Inferior parietal cortex (tissue), 1 donor: ENCODE measurements at regions not wholly inside any gene's neighbourhood (a gene's known extent, or its start where the extent isn't known, plus 50 kb on each side); places are given as distances from the start of the nearest gene placed in this dataset.
"Not testable (repeated sequence)": the region's sequence is repeated elsewhere in the genome, so short reads cannot be mapped to it uniquely, and the experiment has no call there.

Experiments
- DNase-seq: peaks from one replicate; pipeline ENCODE4 v3.0.0-alpha.2; 2016; ENCODE audit errors: extremely low spot score

- no peak for DNase-seq
These were observed 87.9 kb upstream of the CNKSR3 start for GRCh38 chr6:154598399-154598798.

DNA sequence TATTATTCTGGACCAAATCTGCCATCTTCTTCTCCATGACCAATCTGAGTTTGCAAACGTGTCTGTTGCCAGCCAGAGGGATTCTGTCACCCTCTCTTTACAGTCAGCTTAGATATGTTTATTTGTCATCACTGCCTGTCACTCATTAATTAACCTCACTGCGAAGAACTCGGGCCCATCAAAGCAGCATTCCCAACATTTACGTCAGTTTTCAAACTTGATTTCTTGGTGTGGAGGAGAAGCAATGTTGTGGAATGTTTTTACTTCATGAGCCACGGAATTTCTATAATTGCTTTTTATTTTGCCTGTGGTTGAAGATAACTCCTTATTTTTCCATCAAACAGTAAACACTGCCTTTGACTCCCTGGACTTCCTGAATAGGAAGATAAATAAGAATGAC, 91.8 kb upstream of the CNKSR3 start:
- no peak for DNase-seq

- no peak for DNase-seq
These were observed 92.2 kb upstream of the CNKSR3 start for GRCh38 chr6:154602708-154603107.

DNA sequence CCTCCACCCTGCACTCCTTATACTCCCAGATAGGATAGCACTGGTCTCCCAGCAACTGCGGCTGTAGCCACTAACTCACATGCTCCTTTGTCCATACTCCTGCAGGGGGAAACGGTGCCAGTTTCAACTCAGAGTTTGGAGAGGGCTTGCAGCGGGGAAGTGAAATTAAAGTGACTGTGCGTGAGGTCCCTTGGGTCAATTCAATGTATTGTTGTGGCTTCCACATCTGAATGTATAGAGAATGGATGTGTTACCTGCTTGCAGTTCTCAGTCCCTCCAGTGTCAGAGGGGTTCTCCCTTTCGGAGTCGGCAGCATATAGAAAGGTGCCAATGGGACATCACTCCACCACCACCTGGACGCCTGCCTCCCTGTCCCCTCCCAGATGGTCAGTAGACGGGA, 93.6 kb upstream of the CNKSR3 start:
- DNase-seq = no peak

- DNase-seq = no peak
These were observed 94.8 kb upstream of the CNKSR3 start for GRCh38 chr6:154605178-154605881.

GRCh38 chr6:154605882-154606370, 95.4 kb upstream of the CNKSR3 start:
- no peak for DNase-seq

DNA sequence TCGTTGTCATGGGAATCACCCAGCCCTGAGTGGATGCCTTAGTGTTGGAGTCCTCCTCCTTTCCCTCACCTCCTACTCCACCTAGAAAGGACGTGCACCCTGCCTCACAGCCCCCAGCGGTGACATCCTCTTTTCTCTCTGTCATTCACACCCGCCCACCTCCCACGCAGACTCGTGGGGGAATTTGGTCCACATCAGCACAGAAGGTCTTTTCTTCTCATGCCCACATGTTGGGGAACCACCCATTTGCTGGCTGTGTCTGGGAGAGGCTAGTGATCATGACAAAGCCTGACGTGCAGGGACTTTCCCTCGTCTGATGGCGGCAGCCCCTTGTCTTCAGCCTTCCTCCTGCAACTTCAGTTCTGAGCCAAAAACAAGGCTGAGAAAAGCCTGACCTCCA, 96.0 kb upstream of the CNKSR3 start:
- DNase-seq = no peak

- no peak for DNase-seq
These were observed 96.4 kb upstream of the CNKSR3 start for GRCh38 chr6:154606860-154607259.

- DNase-seq = no peak
These were observed 100.8 kb upstream of the CNKSR3 start for GRCh38 chr6:154611241-154611640.

- no peak for DNase-seq
These were observed 101.4 kb upstream of the CNKSR3 start for GRCh38 chr6:154611847-154612246.

DNA sequence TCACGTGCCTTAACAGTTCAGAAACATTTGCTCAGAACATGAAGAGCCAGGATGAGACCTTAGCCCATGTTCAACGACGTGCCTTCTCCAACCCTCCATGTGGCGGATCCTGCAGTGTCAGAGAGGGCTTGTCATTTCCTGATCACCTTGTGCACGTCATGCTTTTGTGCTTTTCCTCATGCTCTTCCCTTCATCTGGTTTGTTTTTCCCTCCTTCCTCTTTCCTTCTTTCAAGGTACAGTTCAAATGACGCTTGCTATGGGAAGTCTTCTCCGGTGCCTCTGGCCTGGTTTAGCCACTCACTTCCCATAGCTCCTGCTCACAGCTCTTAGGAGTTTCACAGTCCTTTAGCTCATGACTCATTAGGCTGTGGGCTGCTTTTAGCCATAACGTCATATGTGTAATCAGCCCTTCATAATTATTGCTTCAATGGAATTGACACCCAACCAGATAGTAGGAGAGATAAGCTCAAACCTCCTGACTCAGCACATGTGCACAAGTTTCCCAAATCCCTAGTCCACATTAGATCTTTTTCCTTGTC, 102.7 kb upstream of the CNKSR3 start:
- DNase-seq = no peak

- DNase-seq = no peak
These were observed 103.6 kb upstream of the CNKSR3 start for GRCh38 chr6:154614101-154614500.

DNA sequence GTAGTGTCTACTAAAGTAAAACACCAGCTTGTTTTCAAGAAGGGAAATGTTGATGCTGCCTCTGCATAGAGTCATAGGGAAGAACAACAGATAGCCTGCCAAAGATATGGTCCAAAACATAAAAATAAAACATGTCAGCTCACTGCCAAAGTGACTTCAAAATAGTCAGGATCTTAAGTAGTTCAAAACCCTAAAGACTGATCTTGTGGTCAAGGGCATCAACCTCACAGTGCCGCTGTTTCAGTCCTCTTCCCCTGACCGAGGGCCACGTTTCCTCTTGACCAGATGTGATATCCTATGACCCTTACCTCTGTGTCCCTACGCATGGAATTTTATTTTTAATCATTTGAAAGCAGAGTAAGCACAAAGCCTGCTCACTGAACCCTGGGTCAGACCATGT, 104.2 kb upstream of the CNKSR3 start:
- no peak for DNase-seq

GRCh38 chr6:154615483-154616025, 105.1 kb upstream of the CNKSR3 start:
- DNase-seq = peak; percentile 49

- DNase-seq = no peak
These were observed 106.7 kb upstream of the CNKSR3 start for GRCh38 chr6:154617175-154617574.

DNA sequence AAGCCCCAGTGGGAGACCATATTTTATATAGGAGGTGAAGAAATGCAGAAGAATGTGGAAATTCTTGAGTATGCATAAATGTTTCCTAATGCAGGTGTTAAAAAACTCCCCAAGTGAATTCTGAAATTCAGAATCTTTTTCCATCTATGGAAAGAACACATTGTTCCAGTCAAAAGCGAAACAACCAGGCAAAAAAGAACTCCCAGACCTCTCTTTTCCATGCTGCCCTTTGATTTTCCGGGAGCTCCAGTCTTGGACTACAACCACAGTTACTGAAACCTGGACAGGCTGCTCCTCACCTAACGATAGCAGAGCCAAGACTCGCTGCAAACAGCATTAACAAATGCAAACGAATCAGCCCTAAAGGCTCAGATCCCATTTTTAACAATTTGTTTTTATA, 108.7 kb upstream of the CNKSR3 start:
- no peak for DNase-seq

DNA sequence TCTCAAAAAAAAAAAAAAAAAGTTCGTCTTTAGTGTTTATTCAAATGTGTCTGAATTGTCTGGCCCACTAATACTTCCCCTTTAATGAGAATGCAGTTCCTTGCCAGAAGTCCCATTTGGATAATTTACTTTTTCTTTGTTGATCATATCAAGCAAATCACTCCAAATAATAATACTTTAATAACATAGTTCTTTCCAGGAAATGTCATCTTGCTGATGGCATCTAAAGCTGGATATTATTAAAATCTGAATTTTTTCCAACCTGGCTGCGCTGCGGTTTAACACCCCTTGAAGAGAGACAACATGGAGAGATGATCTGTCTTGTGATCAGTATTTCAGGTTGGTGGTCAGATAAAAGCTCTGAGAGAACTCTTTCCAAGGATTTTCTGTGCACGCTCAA, 111.2 kb upstream of the CNKSR3 start:
- no peak for DNase-seq

DNA sequence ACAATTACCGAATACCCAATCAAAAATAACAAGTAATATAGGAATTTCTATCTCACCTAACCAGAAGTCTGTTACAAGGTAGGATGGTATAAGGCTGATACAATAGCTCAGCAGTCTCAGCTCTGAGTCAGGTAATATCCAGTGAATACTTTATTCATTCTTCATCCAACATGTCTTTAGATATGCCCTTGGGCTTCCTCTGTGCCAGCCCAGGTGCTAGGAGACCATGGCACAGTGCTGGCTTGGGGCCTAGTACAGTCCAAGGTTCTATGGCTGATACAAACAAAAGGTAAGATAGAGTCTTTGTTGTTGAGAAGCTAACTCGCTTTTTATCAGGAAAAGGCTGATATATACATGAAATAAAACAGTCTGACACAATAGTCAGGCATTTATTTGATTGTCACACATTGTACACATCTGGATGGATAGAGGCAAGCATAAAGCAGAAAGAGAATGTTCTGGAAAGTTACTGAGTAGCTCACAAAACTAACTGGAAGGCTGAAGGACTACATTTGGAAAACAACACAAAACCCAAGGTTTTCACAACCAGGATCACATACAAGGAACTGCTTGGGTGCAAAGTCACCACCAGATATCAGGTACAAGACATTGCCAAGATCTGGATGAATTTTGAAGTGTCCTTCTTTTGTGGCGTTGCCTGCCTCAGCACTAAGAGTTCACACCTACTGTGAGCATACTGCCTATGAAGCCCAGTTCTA, 110.4 kb upstream of the SCAF8 start:
- DNase-seq = no peak

GRCh38 chr6:154623391-154623790, 109.8 kb upstream of the SCAF8 start:
- DNase-seq = no peak

DNA sequence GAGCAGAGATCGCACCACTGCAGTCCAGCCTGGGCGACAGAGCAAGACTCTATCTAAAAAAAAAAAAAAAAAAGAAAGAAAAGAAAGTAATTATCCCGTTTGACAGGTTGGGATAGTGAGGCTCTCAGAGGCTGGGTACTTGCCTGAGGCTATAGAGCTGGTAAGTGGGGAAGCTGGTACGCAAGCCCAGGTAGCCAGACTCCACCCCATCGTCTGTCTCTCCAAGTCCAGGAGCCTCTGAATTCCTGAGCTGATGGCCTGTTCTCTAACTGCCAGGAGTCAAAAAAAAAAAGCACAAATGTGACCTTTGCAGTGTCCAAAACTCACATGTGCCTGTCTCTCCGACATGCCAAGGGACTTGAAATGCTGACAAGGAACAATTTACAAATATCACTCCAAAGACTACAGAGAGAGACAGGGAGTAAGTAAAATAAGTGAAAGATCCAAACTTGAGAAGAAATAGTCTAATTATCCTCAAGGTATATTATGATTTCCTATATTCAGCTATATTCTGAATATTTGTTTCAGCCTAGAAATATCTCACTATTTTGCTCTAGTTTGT, 109.1 kb upstream of the SCAF8 start:
- no peak for DNase-seq

DNA sequence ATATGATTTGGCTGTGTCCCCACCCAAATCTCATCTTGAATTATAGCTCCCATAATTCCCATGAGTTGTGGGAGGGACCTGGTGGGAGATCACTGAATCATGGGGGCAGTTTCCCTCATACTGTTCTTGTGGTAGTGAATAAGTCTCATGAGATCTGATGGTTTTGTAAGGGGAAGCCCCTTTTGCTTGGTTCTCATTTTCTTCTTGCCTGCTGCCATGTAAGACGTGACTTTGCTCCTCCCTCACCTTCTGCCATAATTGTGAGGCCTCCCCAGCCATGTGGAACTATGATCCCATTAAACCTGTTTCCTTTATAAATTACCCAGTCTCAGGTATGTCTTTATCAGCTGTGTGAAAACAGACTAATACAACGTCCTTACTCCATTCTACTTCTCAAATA, 108.5 kb upstream of the SCAF8 start:
- DNase-seq = not testable (repeated sequence)

DNA sequence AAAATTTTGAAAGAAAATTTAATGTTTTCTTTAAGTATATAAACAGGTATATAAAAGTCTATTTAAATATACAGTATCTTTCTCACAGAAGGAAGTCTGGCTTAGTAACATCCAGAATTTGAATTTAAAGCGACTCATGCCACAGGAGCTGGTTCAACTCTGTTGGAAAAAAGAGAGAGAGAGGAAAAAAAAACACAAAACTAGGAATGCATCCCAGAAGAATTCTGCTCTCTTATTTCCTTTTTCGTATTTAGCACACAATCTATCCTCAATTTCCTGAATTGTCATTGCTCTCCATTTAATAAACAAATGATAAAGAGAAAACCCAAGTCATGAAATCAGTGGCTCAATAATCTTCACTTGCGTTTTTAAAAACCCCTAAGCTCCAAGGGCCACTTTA, 107.5 kb upstream of the SCAF8 start:
- no peak for DNase-seq

DNA sequence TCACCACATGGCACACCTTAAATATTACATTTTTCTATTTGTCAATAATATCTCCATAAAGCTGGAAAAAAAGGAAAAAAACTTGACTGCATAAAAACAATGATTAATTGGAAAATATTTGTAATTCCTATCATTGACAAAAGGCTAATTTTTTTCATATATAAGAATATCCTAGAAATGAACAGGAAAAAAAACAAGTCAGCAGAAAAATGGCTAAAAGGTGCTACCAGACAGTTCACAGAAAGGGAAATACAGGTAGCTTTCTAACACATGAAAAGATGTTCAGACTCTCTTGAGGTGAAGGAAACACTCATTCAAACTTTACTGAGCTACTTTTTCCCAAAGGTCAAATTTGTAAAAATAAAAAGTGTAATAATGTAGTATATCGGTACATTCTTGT, 104.1 kb upstream of the SCAF8 start:
- no peak for DNase-seq
